Stomach (tissue), 8 donors: ENCODE measurements at regions not wholly inside any gene's neighbourhood (a gene's known extent, or its start where the extent isn't known, plus 50 kb on each side); places are given as distances from the start of the nearest gene placed in this dataset.
"Not testable (repeated sequence)": the region's sequence is repeated elsewhere in the genome, so short reads cannot be mapped to it uniquely, and the experiment has no call there.

Experiments used
- DNase-seq, 2 donors: peaks; one replicate each; pipeline versions ENCODE4 v3.0.0 to v3.0.0-alpha.2; 2013 to 2019
- H3K27ac ChIP-seq, 5 donors: fragments of 200-600 bp in 4 of 5; sonication (generic) in 4 of 5; one replicate each; pipeline ENCODE4 v1.5.1; 2013 to 2019; ENCODE audit warnings: mild to moderate bottlenecking in 1 of 5, moderate library complexity in 1 of 5
- H3K27me3 ChIP-seq, 3 donors: fragments of 200-600 bp; sonication (generic); one replicate each; pipeline ENCODE4 v1.5.1; 2017 to 2019; ENCODE audit warnings: mixed run types in 1 of 3
- H3K36me3 ChIP-seq, 4 donors: fragments of 200-600 bp; sonication (generic); 1 replicate in 3 of 4; 2 replicates in 1 of 4; pipeline ENCODE4 v1.5.1; 2016 to 2019
- H3K4me1 ChIP-seq, 4 donors: fragments of 200-600 bp; sonication (generic); one replicate each; pipeline ENCODE4 v1.5.1; 2016 to 2019
- H3K4me3 ChIP-seq, 4 donors: fragments of 200-600 bp; sonication (generic) in 3 of 4; one replicate each; pipeline ENCODE4 v1.5.1; 2016 to 2019; ENCODE audit warnings: mild to moderate bottlenecking in 1 of 4
- H3K9me3 ChIP-seq, 4 donors: fragments of 200-600 bp; sonication (generic); one replicate each; pipeline ENCODE4 v1.5.1; 2016 to 2019
- EP300 ChIP-seq: sonication (generic); formaldehyde crosslinking; IDR thresholded peaks from one replicate; pipeline ENCODE4 v1.6.1; 2017; ENCODE audit warnings: antibody characterized with exemption
- POLR2A ChIP-seq, 4 donors: fragments of 450-650 bp; IDR thresholded peaks; one replicate each; pipeline ENCODE4 v1.6.1; 2016; ENCODE audit warnings: antibody characterized with exemption in 4 of 4, control low read depth in 2 of 4, mild to moderate bottlenecking in 1 of 4, moderate library complexity in 1 of 4
- POLR2AphosphoS5 ChIP-seq, 3 donors: sonication (generic); formaldehyde crosslinking; IDR thresholded peaks; one replicate each; pipeline ENCODE4 v1.6.1; 2016; ENCODE audit warnings: antibody characterized with exemption in 3 of 3
- WGBS, 5 donors: extraction: QIAGEN DNeasy Blood & Tissue Kit in 3 of 5; methylation state at CpG; one replicate each; pipeline versions ENCODE4 v1.1.5 to v1.1.7; 2013 to 2018; 5-methylcytosine and 5-hydroxymethylcytosine counted together
- intact Hi-C: fragments of 100-400 bp; cut with DNase I; formaldehyde crosslinking; loops from one replicate; pipeline ENCODE4 v1.15.1; 2023; ENCODE audit warnings: low total_unique reads
- TF ChIP-seq, protein P1 (sequence below), 7 experiments: fragments of 450-650 bp in 4 of 7; fragments of 200-600 bp in 3 of 7; sonication (generic) in 3 of 7; IDR thresholded peaks; one replicate each; pipeline ENCODE4 v1.5.1; 2016 to 2019; ENCODE audit warnings: antibody characterized with exemption in 7 of 7, control low read depth in 2 of 7, mild to moderate bottlenecking in 1 of 7
- donor health status: healthy with polysubstance abuse.
- donor health status: Bipolar disorder and iron deficiency.
- donor health status: healthy.

- Histone ChIP-seq H3K27ac (no peak overlapping the region), H3K9me3 (no peaks in the 10 kb centered on the region), H3K36me3 (no peaks in the 10 kb centered on the region), H3K4me3 (no peak overlapping the region), H3K27me3 (no peaks in the 10 kb centered on the region), H3K4me1 (no peaks in the 10 kb centered on the region)
- intact Hi-C loops: no loop called here
- no peak for DNase-seq
- TF ChIP-seq, protein P1, sequence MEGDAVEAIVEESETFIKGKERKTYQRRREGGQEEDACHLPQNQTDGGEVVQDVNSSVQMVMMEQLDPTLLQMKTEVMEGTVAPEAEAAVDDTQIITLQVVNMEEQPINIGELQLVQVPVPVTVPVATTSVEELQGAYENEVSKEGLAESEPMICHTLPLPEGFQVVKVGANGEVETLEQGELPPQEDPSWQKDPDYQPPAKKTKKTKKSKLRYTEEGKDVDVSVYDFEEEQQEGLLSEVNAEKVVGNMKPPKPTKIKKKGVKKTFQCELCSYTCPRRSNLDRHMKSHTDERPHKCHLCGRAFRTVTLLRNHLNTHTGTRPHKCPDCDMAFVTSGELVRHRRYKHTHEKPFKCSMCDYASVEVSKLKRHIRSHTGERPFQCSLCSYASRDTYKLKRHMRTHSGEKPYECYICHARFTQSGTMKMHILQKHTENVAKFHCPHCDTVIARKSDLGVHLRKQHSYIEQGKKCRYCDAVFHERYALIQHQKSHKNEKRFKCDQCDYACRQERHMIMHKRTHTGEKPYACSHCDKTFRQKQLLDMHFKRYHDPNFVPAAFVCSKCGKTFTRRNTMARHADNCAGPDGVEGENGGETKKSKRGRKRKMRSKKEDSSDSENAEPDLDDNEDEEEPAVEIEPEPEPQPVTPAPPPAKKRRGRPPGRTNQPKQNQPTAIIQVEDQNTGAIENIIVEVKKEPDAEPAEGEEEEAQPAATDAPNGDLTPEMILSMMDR (IDR thresholded peaks at IDR 0.05): no peak
- TF ChIP-seq POLR2AphosphoS5 (IDR thresholded peaks at IDR 0.05): no peak
- TF ChIP-seq EP300: no peak
- no peak for TF ChIP-seq POLR2A (IDR thresholded peaks at IDR 0.05)
- WGBS, 5 donors: 76 to 83% (median 83%) methylated on average over 3 of the region's 3 CpGs
Observed at GRCh38 chr1:187588917-187589316, 760.2 kb downstream of the PLA2G4A start.

DNA sequence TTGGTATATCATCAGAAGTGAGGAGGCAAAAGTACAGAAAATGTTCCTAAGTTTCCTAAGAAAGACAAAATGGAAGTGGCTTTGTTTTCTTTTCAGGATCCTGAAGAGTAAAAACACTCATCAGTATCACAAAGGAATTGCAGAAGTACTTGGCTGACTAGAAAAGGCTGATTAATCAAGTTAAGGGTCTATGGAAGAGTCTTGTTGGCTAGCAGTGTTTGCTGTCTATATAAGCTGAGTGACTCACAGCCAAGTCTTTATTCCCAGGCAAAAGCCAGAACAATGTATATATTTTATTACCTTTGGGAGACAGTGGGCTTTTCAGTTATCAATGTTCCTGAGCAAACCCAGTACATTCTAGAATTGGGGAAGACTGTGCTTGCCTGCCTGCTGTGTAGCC lies 777.0 kb downstream of the PLA2G4A start:
- Histone ChIP-seq H3K27ac (no peak overlapping the region), H3K27me3 (no peaks in the 10 kb centered on the region), H3K36me3 (no peaks in the 10 kb centered on the region), H3K9me3 (peaks cover 0 to 7% (median 0%) of the 10 kb centered on the region in 4 donors), H3K4me1 (no peaks in the 10 kb centered on the region), H3K4me3 (no peak overlapping the region)
- no peak for DNase-seq
- intact Hi-C loops: no loop called here
- TF ChIP-seq EP300 (no peak), POLR2AphosphoS5 (IDR thresholded peaks at IDR 0.05) (no peak), POLR2A (IDR thresholded peaks at IDR 0.05) (no peak)
- TF ChIP-seq, protein P1 (IDR thresholded peaks at IDR 0.05): no peak

- H3K9me3 ChIP-seq: peaks cover 0 to 24% (median 7%) of the 10 kb centered on the region in 4 donors
- 91 to 97% (median 95%) methylated on average over 11 to 55 of the region's 55 CpGs for WGBS, 5 donors
- H3K4me3 ChIP-seq, H3K36me3 ChIP-seq, intact Hi-C loops, H3K27me3 ChIP-seq, H3K4me1 ChIP-seq, H3K27ac ChIP-seq, DNase-seq: not testable (repeated sequence)
Observed at GRCh38 chr1:187615853-187616735, 787.3 kb downstream of the PLA2G4A start.

DNA sequence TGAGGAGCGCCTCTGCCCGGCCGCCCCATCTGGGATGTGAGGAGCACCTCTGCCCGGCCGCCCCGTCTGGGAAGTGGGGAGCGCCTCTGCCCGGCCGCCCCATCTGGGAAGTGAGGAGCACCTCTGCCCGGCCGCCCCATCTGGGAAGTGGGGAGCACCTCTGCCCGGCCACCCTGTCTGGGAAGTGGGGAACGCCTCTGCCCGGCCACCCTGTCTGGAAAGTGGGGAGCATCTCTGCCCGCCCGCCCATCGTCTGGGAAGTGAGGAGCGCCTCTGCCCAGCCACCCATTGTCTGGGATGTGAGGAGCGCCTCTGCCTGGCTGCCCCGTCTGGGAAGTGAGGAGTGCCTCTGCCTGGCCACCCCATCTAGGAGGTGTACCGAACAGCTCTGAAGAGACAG lies 788.1 kb downstream of the PLA2G4A start:
- H3K9me3 ChIP-seq: peaks cover 0 to 24% (median 7%) of the 10 kb centered on the region in 4 donors
- DNase-seq, H3K27ac ChIP-seq, H3K27me3 ChIP-seq, H3K4me3 ChIP-seq, H3K36me3 ChIP-seq, H3K4me1 ChIP-seq, intact Hi-C loops: not testable (repeated sequence)
- 85 to 90% (median 88%) methylated on average over 9 to 21 of the region's 21 CpGs for WGBS, 5 donors

DNA sequence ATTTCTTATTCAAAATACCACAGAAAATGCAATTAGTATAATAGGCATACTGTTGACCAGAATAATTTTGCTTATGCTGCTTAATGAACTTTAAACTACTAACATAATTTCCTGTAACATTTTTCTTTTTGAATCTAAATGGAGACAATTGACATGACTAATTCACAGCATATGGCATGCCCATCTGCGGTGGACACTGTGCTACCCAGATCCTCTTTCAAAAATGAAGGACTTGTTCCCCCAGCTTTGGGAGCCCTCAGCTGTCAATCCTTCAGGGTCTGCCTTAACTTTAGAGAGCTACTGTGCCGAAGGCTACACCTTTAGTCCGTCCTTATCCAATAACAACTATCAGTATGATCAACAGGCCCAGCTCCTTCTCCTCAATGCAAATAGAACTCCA lies 789.0 kb downstream of the PLA2G4A start:
- no peaks in the 10 kb centered on the region for H3K27me3 ChIP-seq
- H3K36me3 ChIP-seq: no peaks in the 10 kb centered on the region
- no peak overlapping the region for H3K27ac ChIP-seq
- intact Hi-C loops: no loop called here
- H3K4me3 ChIP-seq: no peak overlapping the region
- 87 to 94% (median 90%) methylated on average over 3 of the region's 3 CpGs for WGBS, 5 donors
- DNase-seq: no peak
- no peaks in the 10 kb centered on the region for H3K4me1 ChIP-seq
- H3K9me3 ChIP-seq: peaks cover 0 to 24% (median 7%) of the 10 kb centered on the region in 4 donors
- TF ChIP-seq POLR2A (IDR thresholded peaks at IDR 0.05) (no peak), EP300 (no peak)
- TF ChIP-seq, protein P1 (IDR thresholded peaks at IDR 0.05): no peak
